MM.1S (cell line): ENCODE measurements at regions not wholly inside any gene's neighbourhood (a gene's known extent, or its start where the extent isn't known, plus 50 kb on each side); places are given as distances from the start of the nearest gene placed in this dataset.

ENCODE experiments used
- CTCF ChIP-seq: fragments of 300-600 bp; sonication (generic); IDR thresholded peaks from 2 replicates; pipeline ENCODE4 v1.5.1; 2016; ENCODE audit warnings: antibody characterized with exemption, low read length, mixed read lengths
- EZH2 ChIP-seq: fragments of 300-600 bp; sonication (generic); optimal IDR thresholded peaks from 2 replicates; pipeline ENCODE3; 2017; ENCODE audit warnings: low read depth, mild to moderate bottlenecking, antibody characterized with exemption, low read length, mixed read lengths
- EZH2phosphoT487 ChIP-seq: fragments of 300-600 bp; sonication (generic); IDR thresholded peaks from 2 replicates; pipeline ENCODE4 v1.6.1; 2018; ENCODE audit warnings: antibody characterized with exemption, low read length

GRCh38 chr12:14261096-14261495 is 104.4 kb upstream of the ATF7IP start:
- no peak for TF ChIP-seq CTCF
- TF ChIP-seq EZH2: no peak
- TF ChIP-seq EZH2phosphoT487: no peak
